IMR-90 (cell line): ENCODE measurements at regions not wholly inside any gene's neighbourhood (a gene's known extent, or its start where the extent isn't known, plus 50 kb on each side); places are given as distances from the start of the nearest gene placed in this dataset.

ENCODE experiments used
- ATAC-seq: fragments of 200-7000 bp; cut with Tn5 transposase; 2 replicates; pipeline ENCODE4 v1.9.1; 2020; ENCODE audit warnings: low read depth, mild to moderate bottlenecking, moderate library complexity
- BruUV-seq: library from RNA; stranded (reverse); fragments of 400-500 nt; replicated peaks from 2 replicates; lab custom pipeline; 2021; lab: Mats Ljungman, UMichigan
- CTCF ChIA-PET: fragments of 300-600 bp; formaldehyde crosslinking; extraction: SDS; loops from one replicate; lab custom pipeline; 2021; ENCODE audit warnings: antibody characterized with exemption; lab: Yijun Ruan, JAX
- POLR2A ChIA-PET: fragments of 300-600 bp; sonication (Branson Sonifier 250); formaldehyde crosslinking; loops from one replicate; lab custom pipeline; 2022; ENCODE audit warnings: antibody characterized with exemption; ENCODE audit not compliant: unreplicated experiment; lab: Charles Lee
- DNase-seq: peaks from one replicate; pipeline ENCODE4 v3.0.0; 2013
- H2AFZ ChIP-seq: replicated peaks from 2 replicates; pipeline ENCODE3; 2013; ENCODE audit warnings: low read length, mild to moderate bottlenecking; ENCODE audit not compliant: poor library complexity
- H2AK5ac ChIP-seq: 2 replicates; pipeline ENCODE4 v1.6.1; 2013; ENCODE audit warnings: low read depth, low read length, inconsistent platforms
- H2AK9ac ChIP-seq: replicated peaks from 2 replicates; pipeline ENCODE3; 2013; ENCODE audit warnings: mild to moderate bottlenecking, low read depth, low read length, moderate library complexity; ENCODE audit not compliant: poor library complexity
- H2BK120ac ChIP-seq: 2 replicates; pipeline ENCODE4 v1.6.1; 2013; ENCODE audit warnings: low read depth, low read length, inconsistent platforms
- H2BK15ac ChIP-seq: 3 replicates; pipeline ENCODE4 v1.6.1; 2013; ENCODE audit warnings: low read depth, low read length, inconsistent platforms
- H2BK20ac ChIP-seq: 2 replicates; pipeline ENCODE4 v1.6.1; 2013; ENCODE audit warnings: low read depth, mild to moderate bottlenecking, inconsistent platforms, low read length, moderate library complexity
- H2BK5ac ChIP-seq: 2 replicates; pipeline ENCODE4 v1.6.1; 2013; ENCODE audit warnings: mild to moderate bottlenecking, low read depth, low read length, inconsistent platforms; ENCODE audit not compliant: poor library complexity, severe bottlenecking
- H3K14ac ChIP-seq: replicated peaks from 2 replicates; pipeline ENCODE4 v1.6.1; 2013; ENCODE audit warnings: low read depth, low read length, inconsistent platforms
- H3K18ac ChIP-seq: 2 replicates; pipeline ENCODE4 v1.6.1; 2013; ENCODE audit warnings: low read depth, low read length, control low read depth
- H3K23ac ChIP-seq: 2 replicates; pipeline ENCODE4 v1.6.1; 2013; ENCODE audit warnings: low read depth, low read length, inconsistent platforms
- H3K27ac ChIP-seq: 2 replicates; pipeline ENCODE4 v1.5.1; 2013; ENCODE audit warnings: mild to moderate bottlenecking, control low read depth, low read length; ENCODE audit not compliant: insufficient read depth
- H3K27me3 ChIP-seq: 2 replicates; pipeline ENCODE4 v1.6.1; 2013; ENCODE audit warnings: low read length; ENCODE audit not compliant: control insufficient read depth, insufficient read depth
- H3K36me3 ChIP-seq: 2 replicates; pipeline ENCODE4 v1.6.1; 2013; ENCODE audit warnings: low read length, mixed read lengths; ENCODE audit not compliant: control insufficient read depth, insufficient read depth
- H3K4ac ChIP-seq: 2 replicates; pipeline ENCODE4 v1.6.1; 2013; ENCODE audit warnings: low read depth, low read length, inconsistent platforms
- H3K4me1 ChIP-seq: 2 replicates; pipeline ENCODE4 v1.6.1; 2013; ENCODE audit warnings: low read length, mixed read lengths; ENCODE audit not compliant: control insufficient read depth, insufficient read depth
- H3K4me2 ChIP-seq: 2 replicates; pipeline ENCODE4 v1.6.1; 2013; ENCODE audit warnings: low read depth, mild to moderate bottlenecking, control low read depth, low read length, moderate library complexity
- H3K4me3 ChIP-seq: 2 replicates; pipeline ENCODE4 v1.5.1; 2013; ENCODE audit warnings: low read depth, mild to moderate bottlenecking, control low read depth, low read length, moderate library complexity; ENCODE audit not compliant: insufficient read depth
- H3K56ac ChIP-seq: 2 replicates; pipeline ENCODE4 v1.6.1; 2013; ENCODE audit warnings: low read length, inconsistent platforms; ENCODE audit not compliant: insufficient read depth; ENCODE audit errors: extremely low read depth
- H3K79me1 ChIP-seq, 2 experiments: 2 replicates each; pipeline ENCODE4 v1.6.1; 2013; ENCODE audit warnings: low read length in 2 of 2, inconsistent platforms in 1 of 2, low read depth in 1 of 2
- H3K9ac ChIP-seq: 2 replicates; pipeline ENCODE4 v1.6.1; 2013; ENCODE audit warnings: low read depth, low read length, control low read depth
- H3K9me1 ChIP-seq: 2 replicates; pipeline ENCODE4 v1.6.1; 2013; ENCODE audit warnings: low read length, inconsistent platforms; ENCODE audit not compliant: insufficient read depth
- H3K9me3 ChIP-seq: 2 replicates; pipeline ENCODE4 v1.6.1; 2013; ENCODE audit warnings: low read length; ENCODE audit not compliant: control insufficient read depth, insufficient read depth
- H4K20me1 ChIP-seq: 2 replicates; pipeline ENCODE4 v1.6.1; 2013; ENCODE audit warnings: low read length, inconsistent platforms; ENCODE audit not compliant: insufficient read depth
- H4K5ac ChIP-seq: 2 replicates; pipeline ENCODE4 v1.6.1; 2013; ENCODE audit warnings: mild to moderate bottlenecking, low read depth, low read length, control low read depth
- H4K8ac ChIP-seq, 2 experiments: 2 replicates each; pipeline ENCODE4 v1.6.1; 2013; ENCODE audit warnings: low read depth in 2 of 2, low read length in 2 of 2, control low read depth in 1 of 2, inconsistent platforms in 1 of 2
- H4K91ac ChIP-seq: 2 replicates; pipeline ENCODE4 v1.6.1; 2013; ENCODE audit warnings: low read depth, low read length, inconsistent platforms; ENCODE audit not compliant: insufficient read depth
- BHLHE40 ChIP-seq: fragments of 150-350 bp; IDR thresholded peaks from 2 replicates; pipeline ENCODE4 v1.6.1; 2016; ENCODE audit warnings: mild to moderate bottlenecking, low read depth, low read length
- CEBPB ChIP-seq: IDR thresholded peaks from 2 replicates; pipeline ENCODE4 v1.6.1; 2012; ENCODE audit warnings: low read depth, low read length, improper control_type of control experiment
- FOS ChIP-seq: fragments of 150-350 bp; IDR thresholded peaks from 2 replicates; pipeline ENCODE4 v1.6.1; 2016; ENCODE audit warnings: low read depth, low read length
- MAFK ChIP-seq: IDR thresholded peaks from 2 replicates; pipeline ENCODE4 v1.6.1; 2012; ENCODE audit warnings: low read depth, low read length, improper control_type of control experiment
- MAZ ChIP-seq: IDR thresholded peaks from 2 replicates; pipeline ENCODE4 v1.6.1; 2012; ENCODE audit warnings: low read depth, mild to moderate bottlenecking, low read length, improper control_type of control experiment, moderate library complexity, borderline replicate concordance
- POLR2A ChIP-seq: IDR thresholded peaks from 2 replicates; pipeline ENCODE4 v1.6.1; 2012; ENCODE audit warnings: mild to moderate bottlenecking, low read depth, low read length
- RCOR1 ChIP-seq: IDR thresholded peaks from 2 replicates; pipeline ENCODE4 v1.6.1; 2012; ENCODE audit warnings: mild to moderate bottlenecking, low read length, improper control_type of control experiment; ENCODE audit not compliant: insufficient replicate concordance
- RFX5 ChIP-seq: IDR thresholded peaks from 2 replicates; pipeline ENCODE4 v1.8.0; 2012; ENCODE audit warnings: low read depth, mild to moderate bottlenecking, low read length, moderate library complexity
- SMC3 ChIP-seq: fragments of 150-350 bp; IDR thresholded peaks from 2 replicates; pipeline ENCODE4 v1.6.1; 2016; ENCODE audit warnings: low read depth, mild to moderate bottlenecking, antibody characterized with exemption, low read length, moderate library complexity
- USF2 ChIP-seq: fragments of 150-350 bp; IDR thresholded peaks from 2 replicates; pipeline ENCODE4 v1.6.1; 2017; ENCODE audit warnings: mild to moderate bottlenecking, antibody characterized with exemption, low read length, low read depth
- WGBS, 2 experiments: methylation state at CpG; one replicate each; pipeline versions ENCODE4 v1.1.5 to v1.1.7; 2013; ENCODE audit warnings: missing lambda C conversion rate in 2 of 2; ENCODE audit not compliant: insufficient read length in 1 of 2; ENCODE audit errors: extremely low coverage in 2 of 2; 5-methylcytosine and 5-hydroxymethylcytosine counted together
- dilution Hi-C: fragments of 300-500 bp; cut with HindIII; formaldehyde crosslinking; loops from one replicate; pipeline ENCODE4 v1.14.3; 2018; ENCODE audit warnings: low sequenced_read_pairs; ENCODE audit not compliant: unreplicated experiment
- in situ Hi-C: fragments of 300-500 bp; cut with MboI; formaldehyde crosslinking; loops from 3 replicates; pipeline ENCODE4 v1.14.3; 2019; ENCODE audit warnings: low sequenced_read_pairs, inconsistent platforms, mixed read lengths
- intact Hi-C: fragments of 100-400 bp; cut with micrococcal nuclease; formaldehyde crosslinking; loops from 2 replicates; pipeline ENCODE4 v1.10.0; 2022

DNA sequence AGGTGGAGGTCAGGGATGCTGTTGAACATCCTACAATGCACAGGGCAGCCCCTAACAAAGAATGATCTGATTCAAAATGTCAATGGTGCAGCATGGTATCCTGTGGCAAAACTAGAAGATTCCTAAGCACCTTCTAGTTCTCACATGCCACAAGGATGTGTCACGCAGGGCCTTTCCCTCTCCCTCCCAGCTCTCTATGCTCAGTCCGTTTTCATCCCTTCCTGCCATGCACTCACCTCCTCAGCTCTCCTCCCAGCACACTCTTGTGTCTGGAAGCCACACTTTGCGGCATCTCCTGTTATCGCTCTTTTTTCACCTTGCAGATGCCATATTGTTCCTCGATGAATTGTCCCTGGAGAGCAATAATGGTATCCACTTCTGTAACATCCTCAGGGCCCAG lies 263.4 kb downstream of the CDC5L start:
- 0 out of 2 replicates have a peak, but pooled peaks have one; percentile 19 for ATAC-seq
- Histone ChIP-seq H3K23ac (no peak overlapping the region), H2BK15ac (no peak overlapping the region), H3K27ac (no peak overlapping the region), H4K8ac (no peak overlapping the region), H3K9me3 (no peaks in the 10 kb centered on the region), H4K91ac (no peak overlapping the region), H3K14ac (no peak overlapping the region), H4K5ac (no peak overlapping the region), H3K9ac (no peak overlapping the region), H3K4me1 (peaks cover 7% of the 10 kb centered on the region), H2BK20ac (no peak overlapping the region), H3K56ac (no peak overlapping the region), H3K9me1 (peaks cover 6% of the 10 kb centered on the region; the same call in 1 of the 2 replicates), H2BK120ac (no peak overlapping the region), H2AFZ (peak overlapping the region; percentile 37), H4K20me1 (no peaks in the 10 kb centered on the region), H3K36me3 (no peaks in the 10 kb centered on the region), H3K18ac (no peak overlapping the region), H2AK5ac (no peak overlapping the region), H3K4ac (no peak overlapping the region), H2BK5ac (no peak overlapping the region), H3K4me3 (no peak overlapping the region), H3K79me1 (no peaks in the 10 kb centered on the region), H3K4me2 (no peak overlapping the region), H3K27me3 (no peaks in the 10 kb centered on the region; the same call in 1 of the 2 replicates), H2AK9ac (no peak overlapping the region)
- dilution Hi-C loops: no loop called here
- ChIA-PET POLR2A (no interaction called here), CTCF (no interaction called here)
- DNase-seq: peak; percentile 33
- BruUV-seq: no TSS peak
- WGBS, 2 experiments: 79% methylated on average over 4 of the region's 5 CpGs; no CpG with 5 or more reads in 1 of the 2 experiments
- TF ChIP-seq FOS (no peak), USF2 (no peak), BHLHE40 (no peak), MAZ (no peak), POLR2A (no peak), SMC3 (no peak), MAFK (no peak), RFX5 (no peak), RCOR1 (no peak), CEBPB (no peak)
- in situ Hi-C loops: loop anchor here (25.0 kb wide), 1 partner anchor 1261 kb away; no protein-coding TSS in a partner anchor
- intact Hi-C loops: no loop called here
